Left ventricle myocardium inferior (tissue), 1 donor: ENCODE measurements at regions not wholly inside any gene's neighbourhood (a gene's known extent, or its start where the extent isn't known, plus 50 kb on each side); places are given as distances from the start of the nearest gene placed in this dataset.

Experiments used
- DNase-seq: peaks from one replicate; pipeline ENCODE4 v3.0.0-alpha.2; 2020
- H3K27ac ChIP-seq: fragments of 200-600 bp; replicated peaks from 2 replicates; pipeline ENCODE4 v1.8.0; 2021
- H3K27me3 ChIP-seq: fragments of 200-600 bp; 2 replicates; pipeline ENCODE4 v1.8.0; 2021; ENCODE audit warnings: low read depth
- H3K36me3 ChIP-seq: fragments of 200-600 bp; 2 replicates; pipeline ENCODE4 v1.8.0; 2021
- H3K4me1 ChIP-seq: fragments of 200-600 bp; 2 replicates; pipeline ENCODE4 v1.8.0; 2021
- H3K4me3 ChIP-seq: fragments of 200-600 bp; 2 replicates; pipeline ENCODE4 v1.8.0; 2021; ENCODE audit warnings: mild to moderate bottlenecking, moderate library complexity
- H3K9me3 ChIP-seq: fragments of 200-600 bp; replicated peaks from 2 replicates; pipeline ENCODE4 v1.8.0; 2021
- intact Hi-C: fragments of 100-400 bp; cut with micrococcal nuclease; formaldehyde crosslinking; loops from one replicate; pipeline ENCODE4 v1.11.0; 2022
- TF ChIP-seq, protein P1 (sequence below): fragments of 200-600 bp; IDR thresholded peaks from 2 replicates; pipeline ENCODE4 v1.8.0; 2021; ENCODE audit warnings: antibody characterized with exemption, mild to moderate bottlenecking, borderline replicate concordance
- donor health status: DM: no; HTN: yes; CAD: no; lungs with severe emphysema.

DNA sequence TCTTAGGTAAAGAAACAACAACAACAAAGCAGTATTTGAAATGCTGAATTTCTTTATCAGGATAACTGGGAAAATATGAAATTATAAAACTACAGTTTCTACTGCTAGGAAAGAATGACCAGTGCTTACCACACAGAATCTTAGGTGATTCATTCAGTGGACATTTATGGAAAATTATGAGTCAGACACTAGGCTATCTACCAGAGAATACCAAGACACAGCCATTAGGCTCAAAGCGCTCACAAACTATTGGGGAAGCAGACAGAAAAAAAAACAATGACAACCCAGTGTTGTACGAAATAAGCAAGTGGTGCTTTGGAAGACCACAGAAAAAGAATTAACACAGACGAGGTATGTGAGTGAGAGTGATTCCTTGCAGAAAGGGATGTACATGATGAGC, 1019.5 kb downstream of the PCDH9 start:
- no peaks in the 10 kb centered on the region for H3K27me3 ChIP-seq
- H3K27ac ChIP-seq = no peak overlapping the region
- DNase-seq = no peak
- intact Hi-C loops = no loop called here
- H3K9me3 ChIP-seq = no peaks in the 10 kb centered on the region
- no peaks in the 10 kb centered on the region for H3K36me3 ChIP-seq
- H3K4me3 ChIP-seq = no peak overlapping the region
- TF ChIP-seq, protein P1, sequence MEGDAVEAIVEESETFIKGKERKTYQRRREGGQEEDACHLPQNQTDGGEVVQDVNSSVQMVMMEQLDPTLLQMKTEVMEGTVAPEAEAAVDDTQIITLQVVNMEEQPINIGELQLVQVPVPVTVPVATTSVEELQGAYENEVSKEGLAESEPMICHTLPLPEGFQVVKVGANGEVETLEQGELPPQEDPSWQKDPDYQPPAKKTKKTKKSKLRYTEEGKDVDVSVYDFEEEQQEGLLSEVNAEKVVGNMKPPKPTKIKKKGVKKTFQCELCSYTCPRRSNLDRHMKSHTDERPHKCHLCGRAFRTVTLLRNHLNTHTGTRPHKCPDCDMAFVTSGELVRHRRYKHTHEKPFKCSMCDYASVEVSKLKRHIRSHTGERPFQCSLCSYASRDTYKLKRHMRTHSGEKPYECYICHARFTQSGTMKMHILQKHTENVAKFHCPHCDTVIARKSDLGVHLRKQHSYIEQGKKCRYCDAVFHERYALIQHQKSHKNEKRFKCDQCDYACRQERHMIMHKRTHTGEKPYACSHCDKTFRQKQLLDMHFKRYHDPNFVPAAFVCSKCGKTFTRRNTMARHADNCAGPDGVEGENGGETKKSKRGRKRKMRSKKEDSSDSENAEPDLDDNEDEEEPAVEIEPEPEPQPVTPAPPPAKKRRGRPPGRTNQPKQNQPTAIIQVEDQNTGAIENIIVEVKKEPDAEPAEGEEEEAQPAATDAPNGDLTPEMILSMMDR = no peak
- H3K4me1 ChIP-seq = no peaks in the 10 kb centered on the region

DNA sequence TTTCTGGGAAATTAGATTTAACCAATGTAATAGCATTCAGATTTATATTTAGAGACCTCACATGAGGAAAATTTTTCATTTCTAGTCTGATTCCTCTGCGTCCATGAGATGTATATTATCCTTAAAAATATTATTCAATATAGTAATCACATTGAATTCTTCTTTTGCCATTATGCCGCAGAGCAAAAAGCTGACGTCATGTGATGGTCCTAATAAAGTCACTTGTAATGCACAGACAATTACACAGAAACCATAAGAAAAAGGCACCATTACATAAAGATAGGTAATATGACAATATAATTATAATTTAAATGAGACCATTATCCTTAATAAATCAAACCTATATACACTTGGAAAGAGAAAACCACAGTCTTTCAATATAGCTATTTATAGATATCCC, 1021.5 kb downstream of the PCDH9 start:
- no peak for DNase-seq
- TF ChIP-seq, protein P1 = no peak
- Histone ChIP-seq H3K27ac (no peak overlapping the region), H3K4me1 (no peaks in the 10 kb centered on the region), H3K36me3 (no peaks in the 10 kb centered on the region), H3K27me3 (no peaks in the 10 kb centered on the region), H3K9me3 (no peaks in the 10 kb centered on the region), H3K4me3 (no peak overlapping the region)
- intact Hi-C loops = no loop called here

DNA sequence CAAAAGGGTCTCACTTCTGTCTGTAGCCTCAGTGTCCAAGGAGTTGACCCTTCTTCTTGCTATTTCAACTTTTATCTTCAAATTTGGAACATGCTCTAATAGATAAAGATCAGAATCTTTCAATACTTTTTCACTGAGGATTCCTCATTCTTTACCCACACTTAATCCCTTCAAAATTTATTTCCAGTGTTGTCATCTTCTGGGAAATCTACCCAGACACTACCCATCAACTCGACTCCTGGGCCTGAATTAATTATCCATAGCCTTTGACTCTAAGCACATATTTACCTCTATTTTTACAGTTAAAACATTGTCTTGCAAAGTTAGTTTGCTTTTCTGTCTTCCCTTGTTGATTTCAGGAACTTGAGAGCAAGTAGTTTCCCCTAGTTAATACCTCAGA, 1022.5 kb downstream of the PCDH9 start:
- no peak overlapping the region for H3K4me3 ChIP-seq
- H3K27me3 ChIP-seq = no peaks in the 10 kb centered on the region
- no peak for DNase-seq
- H3K4me1 ChIP-seq = no peaks in the 10 kb centered on the region
- TF ChIP-seq, protein P1 = no peak
- no peak overlapping the region for H3K27ac ChIP-seq
- intact Hi-C loops = no loop called here
- no peaks in the 10 kb centered on the region for H3K9me3 ChIP-seq
- no peaks in the 10 kb centered on the region for H3K36me3 ChIP-seq

DNA sequence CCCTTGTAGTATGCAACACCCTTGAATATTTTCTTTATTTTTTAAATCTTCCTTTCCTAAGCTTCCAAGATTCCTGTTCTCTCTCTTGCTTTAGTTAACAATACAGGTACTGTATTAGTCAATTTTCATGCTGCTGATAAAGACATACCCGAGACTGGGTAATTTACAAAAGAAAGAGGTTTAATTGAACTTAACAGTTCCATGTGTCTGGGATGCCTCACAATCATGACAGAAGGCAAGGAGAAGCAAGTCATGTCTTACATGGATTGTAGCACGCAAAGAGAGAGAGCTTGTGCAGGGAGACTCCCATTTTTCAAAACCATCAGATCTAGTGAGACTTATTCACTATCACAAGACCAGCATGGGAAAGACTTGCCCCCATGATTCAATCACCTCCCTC, 1024.3 kb downstream of the PCDH9 start:
- Histone ChIP-seq H3K27me3 (no peaks in the 10 kb centered on the region), H3K36me3 (no peaks in the 10 kb centered on the region), H3K27ac (no peak overlapping the region), H3K4me3 (no peak overlapping the region), H3K9me3 (no peaks in the 10 kb centered on the region), H3K4me1 (no peaks in the 10 kb centered on the region)
- TF ChIP-seq, protein P1 = no peak
- intact Hi-C loops = no loop called here
- no peak for DNase-seq

DNA sequence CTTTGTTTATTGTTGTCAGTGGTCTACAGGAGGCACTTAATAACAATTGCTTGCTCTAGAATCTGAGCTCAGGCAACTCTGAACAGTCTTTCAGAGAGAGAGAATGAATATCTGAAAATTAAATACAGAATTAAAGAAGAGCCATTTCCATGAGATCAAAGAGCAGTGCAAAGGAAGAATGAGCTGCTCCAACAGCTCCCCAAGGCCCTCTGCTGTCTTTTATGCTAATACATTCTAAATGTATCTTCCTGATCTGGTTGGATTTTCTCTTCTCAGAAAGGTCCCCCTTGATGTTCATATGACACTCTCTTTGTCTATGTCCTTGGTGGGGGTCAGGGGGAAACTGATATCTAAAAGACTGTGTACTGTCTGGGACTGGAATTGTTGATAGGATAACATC, 1029.6 kb downstream of the PCDH9 start:
- TF ChIP-seq, protein P1 = no peak
- no peaks in the 10 kb centered on the region for H3K36me3 ChIP-seq
- H3K27ac ChIP-seq = no peak overlapping the region
- intact Hi-C loops = no loop called here
- no peak overlapping the region for H3K4me3 ChIP-seq
- no peaks in the 10 kb centered on the region for H3K9me3 ChIP-seq
- no peak for DNase-seq
- no peaks in the 10 kb centered on the region for H3K4me1 ChIP-seq
- no peaks in the 10 kb centered on the region for H3K27me3 ChIP-seq

DNA sequence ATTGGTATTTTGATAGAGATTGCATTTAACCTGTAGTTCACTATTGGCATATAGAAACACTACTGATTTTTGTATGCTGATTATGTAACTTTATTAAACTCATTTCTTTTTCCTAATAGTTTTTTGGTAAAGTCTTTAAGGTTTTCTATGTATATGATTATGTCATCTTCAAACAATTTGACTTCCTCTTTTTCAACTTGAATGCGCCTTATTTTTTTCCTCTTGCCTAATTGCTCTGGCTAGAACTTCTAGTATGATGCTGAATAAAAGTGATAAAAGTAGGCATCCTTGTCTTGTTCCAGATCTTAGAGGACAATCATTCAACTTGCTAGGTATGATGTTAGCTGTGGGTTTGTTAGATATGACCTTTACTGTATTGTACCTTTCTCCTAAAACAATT, 1034.9 kb downstream of the PCDH9 start:
- intact Hi-C loops = no loop called here
- Histone ChIP-seq H3K27ac (no peak overlapping the region), H3K9me3 (no peaks in the 10 kb centered on the region), H3K4me1 (no peaks in the 10 kb centered on the region), H3K4me3 (no peak overlapping the region), H3K36me3 (no peaks in the 10 kb centered on the region), H3K27me3 (no peaks in the 10 kb centered on the region)
- TF ChIP-seq, protein P1 = no peak
- DNase-seq = no peak
